NB4 (cell line): ENCODE measurements at regions not wholly inside any gene's neighbourhood (a gene's known extent, or its start where the extent isn't known, plus 50 kb on each side); places are given as distances from the start of the nearest gene placed in this dataset.
"Not testable (repeated sequence)": the region's sequence is repeated elsewhere in the genome, so short reads cannot be mapped to it uniquely, and the experiment has no call there.

Experiments
- DNase-seq: peaks from one replicate; pipeline ENCODE4 v3.0.0; 2010; ENCODE audit warnings: low read depth
- H3K4me3 ChIP-seq: one replicate; pipeline ENCODE4 v1.5.1; 2011; ENCODE audit warnings: mild to moderate bottlenecking, low read depth, low read length, moderate library complexity
- MYC ChIP-seq: IDR thresholded peaks from 2 replicates; pipeline ENCODE4 v1.6.1; 2011; ENCODE audit warnings: low read depth, low read length
- POLR2A ChIP-seq: IDR thresholded peaks from 2 replicates; pipeline ENCODE4 v1.6.1; 2011; ENCODE audit warnings: mild to moderate bottlenecking; ENCODE audit not compliant: insufficient read length; ENCODE audit errors: extremely low read depth
- TF ChIP-seq, protein P1 (sequence below): IDR thresholded peaks from one replicate; pipeline ENCODE4 v1.5.1; 2012; ENCODE audit warnings: low read depth, low read length
- TF ChIP-seq, protein P2 (sequence below): IDR thresholded peaks from 2 replicates; pipeline ENCODE4 v1.6.1; 2011; ENCODE audit warnings: low read depth, low read length

DNA sequence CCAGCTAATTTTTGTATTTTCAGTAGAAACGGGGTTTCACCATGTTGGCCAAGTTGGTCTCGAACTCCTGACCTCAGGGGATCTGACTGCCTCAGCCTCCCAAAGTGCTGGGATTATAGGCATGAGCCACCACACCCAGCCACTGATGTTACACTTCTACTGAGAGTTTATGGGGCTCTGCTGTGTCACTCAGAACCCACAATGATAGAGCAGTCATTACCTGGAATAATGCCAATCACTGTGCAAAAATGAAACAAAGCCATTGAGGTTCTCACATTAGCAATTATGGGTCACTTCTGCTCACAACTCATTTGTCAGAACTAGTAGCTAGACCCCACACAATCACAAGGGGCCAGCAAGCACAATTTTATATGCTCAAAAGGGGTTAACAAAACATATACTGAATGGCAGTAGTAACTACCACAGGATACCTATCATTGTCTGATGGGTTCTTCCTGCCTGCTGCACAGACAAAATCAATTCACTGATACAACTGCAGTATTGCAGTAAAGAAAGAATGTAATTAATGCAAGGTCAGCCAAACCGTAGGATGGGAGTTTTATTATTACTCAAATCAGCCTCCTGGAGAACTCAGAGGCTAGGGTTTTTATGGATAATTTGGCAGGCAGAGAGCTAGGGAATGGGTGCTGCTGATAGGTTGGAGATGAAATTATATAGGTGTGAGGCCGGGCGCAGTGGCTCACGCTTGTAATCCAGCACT lies 72.1 kb upstream of the TRIM24 start:
- no peak overlapping the region for H3K4me3 ChIP-seq
- TF ChIP-seq, protein P1, sequence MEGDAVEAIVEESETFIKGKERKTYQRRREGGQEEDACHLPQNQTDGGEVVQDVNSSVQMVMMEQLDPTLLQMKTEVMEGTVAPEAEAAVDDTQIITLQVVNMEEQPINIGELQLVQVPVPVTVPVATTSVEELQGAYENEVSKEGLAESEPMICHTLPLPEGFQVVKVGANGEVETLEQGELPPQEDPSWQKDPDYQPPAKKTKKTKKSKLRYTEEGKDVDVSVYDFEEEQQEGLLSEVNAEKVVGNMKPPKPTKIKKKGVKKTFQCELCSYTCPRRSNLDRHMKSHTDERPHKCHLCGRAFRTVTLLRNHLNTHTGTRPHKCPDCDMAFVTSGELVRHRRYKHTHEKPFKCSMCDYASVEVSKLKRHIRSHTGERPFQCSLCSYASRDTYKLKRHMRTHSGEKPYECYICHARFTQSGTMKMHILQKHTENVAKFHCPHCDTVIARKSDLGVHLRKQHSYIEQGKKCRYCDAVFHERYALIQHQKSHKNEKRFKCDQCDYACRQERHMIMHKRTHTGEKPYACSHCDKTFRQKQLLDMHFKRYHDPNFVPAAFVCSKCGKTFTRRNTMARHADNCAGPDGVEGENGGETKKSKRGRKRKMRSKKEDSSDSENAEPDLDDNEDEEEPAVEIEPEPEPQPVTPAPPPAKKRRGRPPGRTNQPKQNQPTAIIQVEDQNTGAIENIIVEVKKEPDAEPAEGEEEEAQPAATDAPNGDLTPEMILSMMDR: no peak
- TF ChIP-seq POLR2A (no peak), MYC (no peak)
- TF ChIP-seq, protein P2, sequence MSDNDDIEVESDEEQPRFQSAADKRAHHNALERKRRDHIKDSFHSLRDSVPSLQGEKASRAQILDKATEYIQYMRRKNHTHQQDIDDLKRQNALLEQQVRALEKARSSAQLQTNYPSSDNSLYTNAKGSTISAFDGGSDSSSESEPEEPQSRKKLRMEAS: no peak
- DNase-seq: no peak

DNA sequence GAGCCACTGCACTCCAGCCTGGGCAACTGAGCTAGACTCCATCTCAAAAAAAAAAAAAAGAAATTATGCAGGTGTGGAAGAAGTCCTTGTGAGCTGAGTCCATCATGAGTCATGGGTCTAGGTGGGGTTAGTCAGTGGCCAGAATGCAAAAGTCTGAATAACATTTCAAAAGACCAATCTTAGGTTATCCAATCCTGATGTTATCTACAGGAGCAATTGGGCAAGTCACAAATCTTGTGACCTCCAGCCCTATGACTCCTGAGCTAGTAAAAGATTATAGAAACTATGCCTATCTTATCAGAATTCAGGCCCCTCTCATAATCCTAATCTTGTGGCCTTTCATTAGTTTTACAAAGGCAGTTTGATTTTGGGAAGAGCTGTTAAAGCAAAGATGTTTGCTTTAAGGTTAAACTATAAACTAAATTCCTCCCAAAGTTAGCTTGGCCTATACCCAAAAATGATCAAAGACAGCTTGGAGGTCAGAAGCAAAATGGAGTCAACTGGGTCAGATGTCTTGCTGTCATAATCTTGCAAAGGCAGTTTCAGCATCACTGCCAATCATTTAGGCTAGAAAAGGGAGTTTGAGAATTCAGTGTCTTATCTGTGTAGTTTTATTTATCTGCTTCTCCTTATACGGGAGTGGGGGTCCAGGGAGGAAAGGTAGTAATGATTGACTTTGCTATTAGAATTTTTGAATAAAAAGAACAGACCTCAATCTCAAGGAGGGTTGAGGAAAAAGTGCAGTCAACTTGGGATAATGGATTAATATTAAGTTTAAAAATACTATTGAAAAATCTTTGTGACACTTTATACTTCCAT lies 71.2 kb upstream of the TRIM24 start:
- no peak for TF ChIP-seq MYC
- no peak for TF ChIP-seq POLR2A
- TF ChIP-seq, protein P2: no peak
- TF ChIP-seq, protein P1: no peak
- no peak for DNase-seq

DNA sequence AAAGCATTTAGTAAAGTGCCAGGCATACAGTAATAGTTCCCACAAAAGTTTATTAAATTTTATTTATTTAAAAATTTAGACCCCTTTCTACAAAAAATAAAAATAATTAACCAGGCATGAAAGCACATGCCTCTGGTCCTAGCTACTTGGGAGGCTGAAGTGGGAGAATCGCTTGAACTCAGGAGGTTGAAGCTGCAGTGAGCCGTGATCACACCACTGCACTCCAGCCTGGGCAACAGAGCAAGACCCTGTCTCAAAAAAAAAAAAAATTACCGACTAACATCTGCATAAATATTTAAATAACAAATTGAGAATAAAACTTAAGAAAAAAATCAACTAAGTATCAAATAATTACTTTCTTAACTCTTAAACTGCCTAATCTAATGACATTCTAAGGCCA lies 64.3 kb upstream of the TRIM24 start:
- DNase-seq: no peak
- H3K4me3 ChIP-seq: no peak overlapping the region
- TF ChIP-seq, protein P1: no peak
- TF ChIP-seq POLR2A (no peak), MYC (no peak)
- TF ChIP-seq, protein P2: no peak

More for the DNA sequence above, 71.2 kb upstream of the TRIM24 start:
- no peak overlapping the region for H3K4me3 ChIP-seq

DNA sequence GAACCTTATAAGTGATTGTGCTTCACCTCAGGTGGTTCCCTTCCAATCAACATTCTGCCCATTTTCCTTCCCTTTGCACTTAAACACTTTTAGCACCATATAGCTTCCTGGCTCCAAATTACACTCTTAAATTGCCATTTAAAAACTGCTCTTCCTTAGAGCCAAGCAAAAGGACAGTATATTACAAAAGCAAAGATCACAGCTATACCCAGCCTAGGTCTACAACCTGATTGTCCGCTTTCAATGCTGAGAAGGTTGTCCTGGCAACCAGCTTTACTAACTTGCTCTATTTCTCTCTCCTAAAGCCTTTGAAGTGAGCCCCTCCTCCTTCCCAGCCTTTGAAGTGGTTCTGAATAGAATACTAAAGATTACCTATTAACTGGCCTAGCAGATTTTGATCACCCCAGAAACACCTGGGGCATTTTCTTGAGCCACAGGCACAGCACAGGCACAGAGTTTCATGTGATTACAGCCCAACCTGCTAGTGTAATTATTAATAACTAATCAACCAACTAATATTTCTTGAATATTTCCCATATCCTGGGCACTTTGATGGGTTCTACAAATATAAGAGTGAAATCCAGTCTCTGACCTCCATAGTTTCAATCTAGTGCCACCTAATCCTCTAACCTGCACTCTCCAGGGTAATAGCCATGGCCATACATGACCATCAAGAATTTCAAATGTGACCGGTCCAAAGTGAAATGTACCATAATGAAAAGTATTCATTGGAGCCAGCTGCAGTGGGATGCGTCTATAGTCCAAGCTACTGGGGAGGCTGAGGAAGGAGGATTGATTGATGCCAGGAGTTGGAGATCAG lies 63.6 kb upstream of the TRIM24 start:
- no peak overlapping the region for H3K4me3 ChIP-seq
- TF ChIP-seq, protein P2: no peak
- TF ChIP-seq MYC (no peak), POLR2A (no peak)
- TF ChIP-seq, protein P1: no peak
- no peak for DNase-seq

DNA sequence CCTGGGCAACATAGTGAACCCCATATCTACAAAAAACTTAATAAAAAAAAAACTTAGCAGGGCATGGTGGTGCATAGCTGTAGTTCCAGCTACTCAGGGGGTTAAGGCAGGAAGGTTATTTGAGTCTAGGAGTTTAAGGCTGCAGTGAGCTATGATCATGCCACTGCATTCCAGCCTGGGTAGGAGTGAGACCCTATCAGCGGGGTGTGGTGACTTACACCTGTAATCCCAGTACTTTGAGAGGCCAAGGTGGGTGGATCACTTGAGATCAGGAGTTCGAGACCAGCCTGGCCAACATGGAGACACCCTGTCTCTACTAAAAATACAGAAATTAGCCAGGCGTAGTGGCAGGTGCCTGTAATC lies 63.0 kb upstream of the TRIM24 start:
- not testable (repeated sequence) for DNase-seq, H3K4me3 ChIP-seq

DNA sequence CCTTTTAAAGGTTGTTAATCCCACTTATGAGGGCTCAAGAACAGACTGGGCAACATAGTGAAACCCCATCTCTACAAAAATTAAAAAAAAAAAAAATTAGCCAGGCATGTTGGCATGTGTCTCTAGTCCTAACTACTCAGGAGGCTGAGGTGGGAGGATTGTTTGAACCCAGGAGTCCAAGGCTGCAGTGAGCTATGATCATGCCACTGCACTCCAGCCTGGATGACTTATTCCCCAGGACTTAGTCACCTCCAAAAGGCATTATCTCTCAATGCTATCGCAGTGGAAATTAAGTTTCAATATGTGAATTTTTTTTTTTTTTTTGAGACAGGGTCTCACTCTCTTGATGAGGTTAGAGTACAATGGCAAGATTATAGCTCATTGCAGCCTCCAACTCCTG lies 61.2 kb upstream of the TRIM24 start:
- TF ChIP-seq POLR2A (no peak), MYC (no peak)
- TF ChIP-seq, protein P1: no peak
- TF ChIP-seq, protein P2: no peak
- H3K4me3 ChIP-seq: no peak overlapping the region
- DNase-seq: no peak
